Fibroblast of villous mesenchyme (primary cell): ENCODE measurements at regions not wholly inside any gene's neighbourhood (a gene's known extent, or its start where the extent isn't known, plus 50 kb on each side); places are given as distances from the start of the nearest gene placed in this dataset.
"Not testable (repeated sequence)": the region's sequence is repeated elsewhere in the genome, so short reads cannot be mapped to it uniquely, and the experiment has no call there.

Experiments used
- DNase-seq: peaks from one replicate; pipeline ENCODE4 v3.0.0-alpha.2; 2010; ENCODE audit warnings: low read depth
- H3K4me3 ChIP-seq: 2 replicates; pipeline ENCODE4 v1.5.1; 2011; ENCODE audit warnings: low read depth, mild to moderate bottlenecking, low read length
- CTCF ChIP-seq: IDR thresholded peaks from 2 replicates; pipeline ENCODE4 v1.5.1; 2012; ENCODE audit warnings: low read depth, mild to moderate bottlenecking, low read length; ENCODE audit not compliant: insufficient read depth

DNA sequence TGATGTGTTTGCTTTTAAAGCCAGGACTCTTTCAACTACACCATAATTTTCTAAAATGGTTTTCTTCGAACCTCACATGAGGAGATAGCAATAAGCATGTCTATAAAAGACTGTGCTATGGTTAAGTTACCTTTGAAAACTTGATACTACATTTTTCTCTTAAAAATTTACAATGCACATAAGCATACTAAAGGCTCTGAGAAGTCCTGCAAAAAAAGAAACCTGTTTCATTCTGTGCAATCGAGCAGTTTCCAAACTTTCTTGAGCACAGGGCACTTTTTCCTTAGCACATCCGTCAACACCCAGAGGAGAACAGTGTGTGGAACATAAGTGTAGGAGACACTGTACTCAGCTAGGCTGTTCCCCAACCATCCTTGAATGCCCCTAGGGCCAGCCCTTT lies 144.1 kb upstream of the ARHGAP20 start:
- no peak overlapping the region for H3K4me3 ChIP-seq
- DNase-seq: no peak
- no peak for TF ChIP-seq CTCF

GRCh38 chr11:110855191-110855590 lies 143.0 kb upstream of the ARHGAP20 start:
- peak; percentile 58 for DNase-seq
- H3K4me3 ChIP-seq: no peak overlapping the region
- TF ChIP-seq CTCF: no peak

- no peak overlapping the region for H3K4me3 ChIP-seq
- DNase-seq: no peak
- no peak for TF ChIP-seq CTCF
These were observed 140.8 kb upstream of the ARHGAP20 start for GRCh38 chr11:110852921-110853490.

- DNase-seq: peak; percentile 55
- no peak overlapping the region for H3K4me3 ChIP-seq
- TF ChIP-seq CTCF: no peak
These were observed 138.6 kb upstream of the ARHGAP20 start for GRCh38 chr11:110850846-110851245.

- not testable (repeated sequence) for H3K4me3 ChIP-seq, DNase-seq
These were observed 130.8 kb upstream of the ARHGAP20 start for GRCh38 chr11:110843053-110843452.

GRCh38 chr11:110838808-110839207 lies 126.6 kb upstream of the ARHGAP20 start:
- no peak for DNase-seq
- H3K4me3 ChIP-seq: no peak overlapping the region
- no peak for TF ChIP-seq CTCF

GRCh38 chr11:110837603-110838002 lies 125.4 kb upstream of the ARHGAP20 start:
- TF ChIP-seq CTCF: no peak
- H3K4me3 ChIP-seq: no peak overlapping the region
- no peak for DNase-seq
